T47D (cell line): ENCODE measurements at regions not wholly inside any gene's neighbourhood (a gene's known extent, or its start where the extent isn't known, plus 50 kb on each side); places are given as distances from the start of the nearest gene placed in this dataset.

ENCODE experiments used
- DNase-seq, 2 experiments: peaks; one replicate each; pipeline versions ENCODE4 v3.0.0 to v3.0.0-alpha.2; 2011 to 2012; ENCODE audit warnings: low read depth in 1 of 2, low spot score in 1 of 2
- JUND ChIP-seq: IDR thresholded peaks from 2 replicates; pipeline ENCODE4 v1.6.1; 2012; ENCODE audit warnings: low read depth
- in situ Hi-C: cut with HindIII; loops from 2 replicates; pipeline ENCODE4 v1.10.0; 2016; ENCODE audit warnings: low sequenced_read_pairs, low pct_unique_long_range_greater_than_20kb

GRCh38 chr1:102084771-102085535, 88.2 kb upstream of the OLFM3 start:
- DNase-seq, result no peak
- TF ChIP-seq JUND, result no peak
- in situ Hi-C loops, result no loop called here

- no peak for TF ChIP-seq JUND
- no peak for DNase-seq
- in situ Hi-C loops, result no loop called here
These were observed 86.5 kb upstream of the OLFM3 start for GRCh38 chr1:102083192-102083591.

DNA sequence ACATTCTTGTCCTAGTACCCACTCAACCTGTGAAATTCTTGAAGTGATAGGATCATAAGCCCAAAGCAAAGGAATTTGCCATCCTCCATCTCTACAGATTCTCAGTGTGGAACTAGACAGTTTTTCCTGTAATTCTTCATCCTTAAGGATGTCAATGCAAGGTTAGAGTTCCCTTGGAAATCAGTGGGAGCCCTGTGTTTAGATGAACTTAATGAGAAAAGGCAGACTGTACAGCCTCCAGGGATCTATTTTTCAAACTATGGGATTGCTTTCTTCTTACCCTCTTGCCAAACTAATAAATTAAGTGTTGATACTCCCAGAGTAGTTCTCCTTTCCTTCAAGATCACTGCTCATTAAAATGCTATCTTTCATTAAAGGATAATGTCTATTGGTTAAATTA, 78.1 kb upstream of the OLFM3 start:
- no peak for DNase-seq
- in situ Hi-C loops, result no loop called here
- no peak for TF ChIP-seq JUND

GRCh38 chr1:102071451-102071850, 74.7 kb upstream of the OLFM3 start:
- DNase-seq, result no peak
- no peak for TF ChIP-seq JUND
- in situ Hi-C loops, result no loop called here

- in situ Hi-C loops, result no loop called here
- TF ChIP-seq JUND, result no peak
- no peak for DNase-seq
These were observed 53.8 kb upstream of the OLFM3 start for GRCh38 chr1:102050556-102050955.

DNA sequence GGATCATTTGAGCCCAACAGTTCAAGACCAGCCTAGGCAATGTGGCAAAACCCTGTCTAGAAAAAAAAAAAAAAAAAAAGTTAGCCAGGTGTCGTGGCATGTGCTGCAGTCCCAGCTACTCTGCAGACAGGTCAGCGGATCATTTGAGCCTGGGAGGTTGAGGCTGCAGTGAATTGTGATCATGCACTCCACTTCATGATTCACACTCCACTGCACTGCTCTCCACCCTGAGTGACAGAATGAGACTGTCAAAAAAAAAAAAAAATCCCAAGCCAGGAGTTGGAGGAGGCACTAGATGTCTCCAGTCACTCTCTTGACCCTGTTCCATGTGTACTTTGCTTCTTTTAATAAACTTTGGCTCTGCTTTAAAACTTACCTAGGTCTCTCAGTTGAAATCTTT, 51.0 kb upstream of the OLFM3 start:
- in situ Hi-C loops, result no loop called here
- no peak for TF ChIP-seq JUND
- no peak for DNase-seq
